ENCODE measurements at regions not wholly inside any gene's neighbourhood (a gene's known extent, or its start where the extent isn't known, plus 50 kb on each side); places are given as distances from the start of the nearest gene placed in this dataset.

DNA sequence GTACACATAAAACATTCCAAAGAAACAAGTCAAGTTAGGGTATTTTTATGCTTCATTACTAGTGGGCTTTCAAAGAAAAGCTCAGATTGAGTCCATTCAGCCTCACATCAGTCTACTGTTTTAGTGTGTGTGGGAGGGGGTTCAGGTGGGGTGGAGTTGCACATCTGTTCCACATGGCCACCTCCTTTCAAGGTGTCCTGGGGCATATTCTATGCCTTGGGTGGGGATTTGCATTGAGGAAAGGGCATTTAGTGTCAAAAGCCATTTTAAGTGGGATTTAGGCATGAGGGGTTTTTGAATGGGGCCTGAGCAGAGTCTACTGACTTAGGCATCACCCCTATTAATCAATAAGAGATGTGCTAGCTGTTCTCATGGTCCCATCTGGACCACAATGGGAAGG is 983.1 kb downstream of the TLE4 start:
- TF ChIP-seq, protein P1, sequence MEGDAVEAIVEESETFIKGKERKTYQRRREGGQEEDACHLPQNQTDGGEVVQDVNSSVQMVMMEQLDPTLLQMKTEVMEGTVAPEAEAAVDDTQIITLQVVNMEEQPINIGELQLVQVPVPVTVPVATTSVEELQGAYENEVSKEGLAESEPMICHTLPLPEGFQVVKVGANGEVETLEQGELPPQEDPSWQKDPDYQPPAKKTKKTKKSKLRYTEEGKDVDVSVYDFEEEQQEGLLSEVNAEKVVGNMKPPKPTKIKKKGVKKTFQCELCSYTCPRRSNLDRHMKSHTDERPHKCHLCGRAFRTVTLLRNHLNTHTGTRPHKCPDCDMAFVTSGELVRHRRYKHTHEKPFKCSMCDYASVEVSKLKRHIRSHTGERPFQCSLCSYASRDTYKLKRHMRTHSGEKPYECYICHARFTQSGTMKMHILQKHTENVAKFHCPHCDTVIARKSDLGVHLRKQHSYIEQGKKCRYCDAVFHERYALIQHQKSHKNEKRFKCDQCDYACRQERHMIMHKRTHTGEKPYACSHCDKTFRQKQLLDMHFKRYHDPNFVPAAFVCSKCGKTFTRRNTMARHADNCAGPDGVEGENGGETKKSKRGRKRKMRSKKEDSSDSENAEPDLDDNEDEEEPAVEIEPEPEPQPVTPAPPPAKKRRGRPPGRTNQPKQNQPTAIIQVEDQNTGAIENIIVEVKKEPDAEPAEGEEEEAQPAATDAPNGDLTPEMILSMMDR (IDR thresholded peaks at IDR 0.05; ENCODE audit: extremely low read depth in 1 of 2, insufficient read depth in 1 of 2, low read depth in 1 of 2, low read length in 2 of 2), result no peak
- TF ChIP-seq, protein P2, sequence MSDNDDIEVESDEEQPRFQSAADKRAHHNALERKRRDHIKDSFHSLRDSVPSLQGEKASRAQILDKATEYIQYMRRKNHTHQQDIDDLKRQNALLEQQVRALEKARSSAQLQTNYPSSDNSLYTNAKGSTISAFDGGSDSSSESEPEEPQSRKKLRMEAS (IDR thresholded peaks at IDR 0.05; ENCODE audit: insufficient read depth, insufficient read length), result no peak
- no peak for TF ChIP-seq POLR2A (IDR thresholded peaks at IDR 0.05; ENCODE audit: low read depth, low read length)
- no peak for TF ChIP-seq MYC (IDR thresholded peaks at IDR 0.05; ENCODE audit: low read depth, low read length)
- no peak for TF ChIP-seq POLR2AphosphoS5 (IDR thresholded peaks at IDR 0.05; ENCODE audit: insufficient read depth, low read depth, low read length)
- no peak for TF ChIP-seq FOS (IDR thresholded peaks at IDR 0.05; ENCODE audit: borderline replicate concordance, insufficient read depth, low read length)
- no peak for TF ChIP-seq EZH2 (IDR thresholded peaks at IDR 0.05; ENCODE audit: borderline replicate concordance, low read depth, low read length, severe bottlenecking)
- TF ChIP-seq JUN (IDR thresholded peaks at IDR 0.05; ENCODE audit: borderline replicate concordance, insufficient read depth, insufficient read length, low read depth), result no peak
